ENCODE measurements at regions not wholly inside any gene's neighbourhood (a gene's known extent, or its start where the extent isn't known, plus 50 kb on each side); places are given as distances from the start of the nearest gene placed in this dataset.

- no peak for DNase-seq (ENCODE audit: low read depth)
- H3K4me3 ChIP-seq (ENCODE audit: low read depth, low read length) = no peak overlapping the region
- TF ChIP-seq CTCF (IDR thresholded peaks at IDR 0.05; ENCODE audit: low read depth, low read length, missing control alignments) = no peak
These were observed 513.0 kb upstream of the AKR1E2 start for GRCh38 chr10:4313051-4313450.

- no peak for TF ChIP-seq CTCF (IDR thresholded peaks at IDR 0.05; ENCODE audit: low read depth, low read length, missing control alignments)
- DNase-seq (ENCODE audit: low read depth) = no peak
- H3K4me3 ChIP-seq (ENCODE audit: low read depth, low read length) = no peak overlapping the region
These were observed 513.8 kb upstream of the AKR1E2 start for GRCh38 chr10:4312051-4312835.

GRCh38 chr10:4310172-4310571 is 515.8 kb upstream of the AKR1E2 start:
- no peak overlapping the region for H3K4me3 ChIP-seq (ENCODE audit: low read depth, low read length)
- no peak for TF ChIP-seq CTCF (IDR thresholded peaks at IDR 0.05; ENCODE audit: low read depth, low read length, missing control alignments)
- no peak for DNase-seq (ENCODE audit: low read depth)

GRCh38 chr10:4307910-4308309 is 518.1 kb upstream of the AKR1E2 start:
- no peak overlapping the region for H3K4me3 ChIP-seq (ENCODE audit: low read depth, low read length)
- DNase-seq (ENCODE audit: low read depth) = no peak
- TF ChIP-seq CTCF (IDR thresholded peaks at IDR 0.05; ENCODE audit: low read depth, low read length, missing control alignments) = no peak

- DNase-seq (ENCODE audit: low read depth) = no peak
- no peak overlapping the region for H3K4me3 ChIP-seq (ENCODE audit: low read depth, low read length)
- TF ChIP-seq CTCF (IDR thresholded peaks at IDR 0.05; ENCODE audit: low read depth, low read length, missing control alignments) = no peak
These were observed 519.1 kb upstream of the AKR1E2 start for GRCh38 chr10:4306871-4307270.

- H3K4me3 ChIP-seq (ENCODE audit: low read depth, low read length) = no peak overlapping the region
- TF ChIP-seq CTCF (IDR thresholded peaks at IDR 0.05; ENCODE audit: low read depth, low read length, missing control alignments) = no peak
- DNase-seq (ENCODE audit: low read depth) = no peak
These were observed 518.0 kb upstream of the KLF6 start for GRCh38 chr10:4303045-4303444.

Measured in GM12864 (cell line).